SK-MEL-5 (cell line): ENCODE measurements at regions not wholly inside any gene's neighbourhood (a gene's known extent, or its start where the extent isn't known, plus 50 kb on each side); places are given as distances from the start of the nearest gene placed in this dataset.

Experiments
- DNase-seq: peaks from one replicate; pipeline ENCODE4 v3.0.0-alpha.2; 2016; ENCODE audit warnings: low read depth, low spot score
- in situ Hi-C: cut with HindIII; loops from 2 replicates; pipeline ENCODE4 v1.10.0; 2016; ENCODE audit warnings: low sequenced_read_pairs, high pct_unique_total_duplicates, low pct_unique_long_range_greater_than_20kb

GRCh38 chr13:72071713-72072112, 204.7 kb upstream of the DACH1 start:
- no peak for DNase-seq
- in situ Hi-C loops = no loop called here

GRCh38 chr13:72062566-72062965, 195.6 kb upstream of the DACH1 start:
- no peak for DNase-seq
- in situ Hi-C loops = no loop called here

GRCh38 chr13:72061613-72062012, 194.6 kb upstream of the DACH1 start:
- no peak for DNase-seq
- in situ Hi-C loops = no loop called here

GRCh38 chr13:72050251-72050650, 183.2 kb upstream of the DACH1 start:
- in situ Hi-C loops = no loop called here
- no peak for DNase-seq

GRCh38 chr13:72043366-72043765, 176.4 kb upstream of the DACH1 start:
- in situ Hi-C loops = no loop called here
- no peak for DNase-seq

- DNase-seq = no peak
- in situ Hi-C loops = no loop called here
Observed at GRCh38 chr13:72041165-72041564, 174.2 kb upstream of the DACH1 start.

GRCh38 chr13:72039126-72039525, 172.1 kb upstream of the DACH1 start:
- in situ Hi-C loops = no loop called here
- DNase-seq = no peak

GRCh38 chr13:72029981-72030380, 163.0 kb upstream of the DACH1 start:
- in situ Hi-C loops = no loop called here
- DNase-seq = no peak

GRCh38 chr13:72025836-72026235, 158.8 kb upstream of the DACH1 start:
- no peak for DNase-seq
- in situ Hi-C loops = no loop called here

GRCh38 chr13:72023895-72024294, 156.9 kb upstream of the DACH1 start:
- no peak for DNase-seq
- in situ Hi-C loops = no loop called here

GRCh38 chr13:72005455-72005854, 138.5 kb upstream of the DACH1 start:
- in situ Hi-C loops = no loop called here
- no peak for DNase-seq

- in situ Hi-C loops = no loop called here
- no peak for DNase-seq
Observed at GRCh38 chr13:72004784-72005374, 137.9 kb upstream of the DACH1 start.

GRCh38 chr13:72004246-72004645, 137.2 kb upstream of the DACH1 start:
- no peak for DNase-seq
- in situ Hi-C loops = no loop called here

- in situ Hi-C loops = no loop called here
- DNase-seq = no peak
Observed at GRCh38 chr13:71998223-71998622, 131.2 kb upstream of the DACH1 start.

- DNase-seq = peak; percentile 38
- in situ Hi-C loops = no loop called here
Observed at GRCh38 chr13:71979616-71980015, 112.6 kb upstream of the DACH1 start.

- no peak for DNase-seq
- in situ Hi-C loops = no loop called here
Observed at GRCh38 chr13:71977028-71977427, 110.0 kb upstream of the DACH1 start.

GRCh38 chr13:71967990-71968389, 101.0 kb upstream of the DACH1 start:
- no peak for DNase-seq

GRCh38 chr13:71964491-71965100, 97.6 kb upstream of the DACH1 start:
- in situ Hi-C loops = no loop called here
- no peak for DNase-seq

More at GRCh38 chr13:71967990-71968389, 101.0 kb upstream of the DACH1 start:
- in situ Hi-C loops = no loop called here

GRCh38 chr13:71962735-71963134, 95.7 kb upstream of the DACH1 start:
- DNase-seq = no peak
- in situ Hi-C loops = no loop called here

GRCh38 chr13:71962126-71962525, 95.1 kb upstream of the DACH1 start:
- DNase-seq = no peak
- in situ Hi-C loops = no loop called here
